K562 (cell line): ENCODE measurements at regions not wholly inside any gene's neighbourhood (a gene's known extent, or its start where the extent isn't known, plus 50 kb on each side); places are given as distances from the start of the nearest gene placed in this dataset.

Source experiments
- CBX1 ChIP-seq: sonication (generic); IDR thresholded peaks from 2 replicates; pipeline ENCODE4 v1.6.1; 2016; ENCODE audit warnings: antibody characterized with exemption, low read depth, mild to moderate bottlenecking
- DPF2 ChIP-seq: fragments of 450-650 bp; IDR thresholded peaks from 2 replicates; pipeline ENCODE4 v1.6.1; 2016
- E2F3 ChIP-seq: fragments of 250-450 bp; sonication (Bioruptor Pico); IDR thresholded peaks from 2 replicates; pipeline ENCODE4 v1.4.0; 2020; ENCODE audit warnings: mild to moderate bottlenecking
- FOXJ3 ChIP-seq: sonication (generic); formaldehyde crosslinking; IDR thresholded peaks from 2 replicates; pipeline ENCODE4 v1.4.0; 2020; ENCODE audit warnings: mild to moderate bottlenecking, missing genetic modification reagents
- NEUROD1 ChIP-seq: fragments of 150-350 bp; IDR thresholded peaks from 2 replicates; pipeline ENCODE4 v1.6.1; 2014; ENCODE audit warnings: borderline replicate concordance, low read length, low read depth; ENCODE audit not compliant: partially characterized antibody
- PCBP1 ChIP-seq: fragments of 200-400 bp; formaldehyde crosslinking; IDR thresholded peaks from 2 replicates; pipeline ENCODE4 v1.6.1; 2018; ENCODE audit warnings: mild to moderate bottlenecking, low read depth, low read length; ENCODE audit not compliant: poor library complexity, severe bottlenecking
- RBM25 ChIP-seq: fragments of 200-400 bp; formaldehyde crosslinking; IDR thresholded peaks from 2 replicates; pipeline ENCODE4 v1.6.1; 2018; ENCODE audit warnings: low read length, low read depth, moderate library complexity; ENCODE audit not compliant: severe bottlenecking
- RFX1 ChIP-seq: fragments of 450-650 bp; IDR thresholded peaks from 2 replicates; pipeline ENCODE4 v1.6.1; 2016; ENCODE audit warnings: mild to moderate bottlenecking, moderate library complexity
- SMARCA4 ChIP-seq: fragments of 450-650 bp; IDR thresholded peaks from 2 replicates; pipeline ENCODE4 v1.6.1; 2016
- TAF15 ChIP-seq: fragments of 200-400 bp; formaldehyde crosslinking; IDR thresholded peaks from 2 replicates; pipeline ENCODE4 v1.6.1; 2017; ENCODE audit warnings: mild to moderate bottlenecking, low read depth, low read length, moderate library complexity
- XRCC4 ChIP-seq: IDR thresholded peaks from one replicate; pipeline ENCODE4 v1.6.1; 2011; ENCODE audit not compliant: insufficient read depth, insufficient read length; ENCODE audit errors: extremely low read depth
- ZEB2 ChIP-seq: fragments of 450-650 bp; IDR thresholded peaks from 2 replicates; pipeline ENCODE4 v1.6.1; 2016
- ZFPM2 ChIP-seq: fragments of 250-450 bp; sonication (Bioruptor Pico); IDR thresholded peaks from 2 replicates; pipeline ENCODE4 v1.5.1; 2022; ENCODE audit warnings: mild to moderate bottlenecking
- ZNF197 ChIP-seq: fragments of 200-800 bp; sonication (Bioruptor generic); IDR thresholded peaks from 2 replicates; pipeline ENCODE4 v1.6.1; 2016; ENCODE audit warnings: low read depth, missing genetic modification characterization, missing compliant biosample characterization
- ZNF398 ChIP-seq: fragments of 250-450 bp; sonication (Bioruptor Pico); IDR thresholded peaks from 2 replicates; pipeline ENCODE4 v1.8.0; 2021; ENCODE audit warnings: moderate library complexity, mild to moderate bottlenecking, inconsistent platforms
- ZNF444 ChIP-seq: fragments of 250-450 bp; sonication (Bioruptor Pico); IDR thresholded peaks from 2 replicates; pipeline ENCODE4 v1.4.0; 2020; ENCODE audit warnings: mild to moderate bottlenecking, moderate library complexity
- ZNF696 ChIP-seq: fragments of 250-450 bp; sonication (Bioruptor Pico); conservative IDR thresholded peaks from 2 replicates; pipeline ENCODE4 v1.4.0; 2020; ENCODE audit warnings: mild to moderate bottlenecking, moderate library complexity
- TF ChIP-seq, protein P1 (sequence below): fragments of 450-650 bp; IDR thresholded peaks from 2 replicates; pipeline ENCODE4 v1.6.1; 2017; ENCODE audit warnings: antibody characterized with exemption, mild to moderate bottlenecking
- TF ChIP-seq, protein P2 (sequence below): fragments of 450-650 bp; formaldehyde crosslinking; IDR thresholded peaks from 2 replicates; pipeline ENCODE4 v1.4.0; 2020; ENCODE audit warnings: mild to moderate bottlenecking, moderate library complexity
- TF ChIP-seq, protein P3 (sequence below): fragments of 250-450 bp; sonication (Bioruptor Pico); IDR thresholded peaks from 2 replicates; pipeline ENCODE4 v1.5.0; 2020; ENCODE audit warnings: mild to moderate bottlenecking, borderline replicate concordance

DNA sequence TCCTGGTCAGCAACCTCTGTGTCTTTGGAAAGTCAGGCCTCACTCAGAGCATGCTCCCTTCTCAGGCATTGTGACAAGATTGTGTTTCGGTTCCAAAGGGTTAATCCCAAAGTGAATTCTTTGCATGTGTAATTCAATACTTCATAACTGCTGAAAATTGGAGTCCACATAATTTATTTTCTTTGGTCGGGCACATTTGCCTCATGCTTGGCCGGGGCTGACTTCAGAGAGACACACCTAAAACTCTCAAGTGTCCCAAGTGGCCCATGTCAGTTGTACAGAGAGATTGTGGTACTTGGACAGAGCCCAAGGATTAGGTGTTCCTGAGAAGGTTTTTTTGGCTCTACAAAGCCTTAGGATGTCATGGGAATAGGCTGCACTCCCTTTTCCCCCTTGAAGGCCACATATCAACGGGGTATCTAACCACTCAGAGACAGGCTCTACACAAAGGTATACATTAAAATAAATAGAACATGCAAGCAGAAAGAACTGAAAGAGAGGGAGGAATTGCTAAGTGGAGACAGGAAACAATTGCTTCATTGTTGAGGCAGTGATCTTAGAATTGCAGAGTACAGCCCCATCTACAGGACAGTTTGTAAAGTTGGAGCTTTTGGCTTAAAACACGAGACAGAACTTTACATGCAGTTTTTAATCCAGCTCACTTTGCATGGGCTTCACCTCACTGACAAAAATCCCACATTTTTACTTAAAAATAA lies 1232.3 kb upstream of the ZEB2 start (continued):
- TF ChIP-seq FOXJ3: no peak
- TF ChIP-seq, protein P1, sequence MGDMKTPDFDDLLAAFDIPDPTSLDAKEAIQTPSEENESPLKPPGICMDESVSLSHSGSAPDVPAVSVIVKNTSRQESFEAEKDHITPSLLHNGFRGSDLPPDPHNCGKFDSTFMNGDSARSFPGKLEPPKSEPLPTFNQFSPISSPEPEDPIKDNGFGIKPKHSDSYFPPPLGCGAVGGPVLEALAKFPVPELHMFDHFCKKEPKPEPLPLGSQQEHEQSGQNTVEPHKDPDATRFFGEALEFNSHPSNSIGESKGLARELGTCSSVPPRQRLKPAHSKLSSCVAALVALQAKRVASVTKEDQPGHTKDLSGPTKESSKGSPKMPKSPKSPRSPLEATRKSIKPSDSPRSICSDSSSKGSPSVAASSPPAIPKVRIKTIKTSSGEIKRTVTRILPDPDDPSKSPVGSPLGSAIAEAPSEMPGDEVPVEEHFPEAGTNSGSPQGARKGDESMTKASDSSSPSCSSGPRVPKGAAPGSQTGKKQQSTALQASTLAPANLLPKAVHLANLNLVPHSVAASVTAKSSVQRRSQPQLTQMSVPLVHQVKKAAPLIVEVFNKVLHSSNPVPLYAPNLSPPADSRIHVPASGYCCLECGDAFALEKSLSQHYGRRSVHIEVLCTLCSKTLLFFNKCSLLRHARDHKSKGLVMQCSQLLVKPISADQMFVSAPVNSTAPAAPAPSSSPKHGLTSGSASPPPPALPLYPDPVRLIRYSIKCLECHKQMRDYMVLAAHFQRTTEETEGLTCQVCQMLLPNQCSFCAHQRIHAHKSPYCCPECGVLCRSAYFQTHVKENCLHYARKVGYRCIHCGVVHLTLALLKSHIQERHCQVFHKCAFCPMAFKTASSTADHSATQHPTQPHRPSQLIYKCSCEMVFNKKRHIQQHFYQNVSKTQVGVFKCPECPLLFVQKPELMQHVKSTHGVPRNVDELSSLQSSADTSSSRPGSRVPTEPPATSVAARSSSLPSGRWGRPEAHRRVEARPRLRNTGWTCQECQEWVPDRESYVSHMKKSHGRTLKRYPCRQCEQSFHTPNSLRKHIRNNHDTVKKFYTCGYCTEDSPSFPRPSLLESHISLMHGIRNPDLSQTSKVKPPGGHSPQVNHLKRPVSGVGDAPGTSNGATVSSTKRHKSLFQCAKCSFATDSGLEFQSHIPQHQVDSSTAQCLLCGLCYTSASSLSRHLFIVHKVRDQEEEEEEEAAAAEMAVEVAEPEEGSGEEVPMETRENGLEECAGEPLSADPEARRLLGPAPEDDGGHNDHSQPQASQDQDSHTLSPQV: peak; percentile 12
- TF ChIP-seq XRCC4: no peak
- TF ChIP-seq ZFPM2 (CRISPR knock-in tag): no peak
- TF ChIP-seq SMARCA4: peak; percentile 55; the same call in 1 of the 2 replicates
- no peak for TF ChIP-seq CBX1
- TF ChIP-seq, protein P2, sequence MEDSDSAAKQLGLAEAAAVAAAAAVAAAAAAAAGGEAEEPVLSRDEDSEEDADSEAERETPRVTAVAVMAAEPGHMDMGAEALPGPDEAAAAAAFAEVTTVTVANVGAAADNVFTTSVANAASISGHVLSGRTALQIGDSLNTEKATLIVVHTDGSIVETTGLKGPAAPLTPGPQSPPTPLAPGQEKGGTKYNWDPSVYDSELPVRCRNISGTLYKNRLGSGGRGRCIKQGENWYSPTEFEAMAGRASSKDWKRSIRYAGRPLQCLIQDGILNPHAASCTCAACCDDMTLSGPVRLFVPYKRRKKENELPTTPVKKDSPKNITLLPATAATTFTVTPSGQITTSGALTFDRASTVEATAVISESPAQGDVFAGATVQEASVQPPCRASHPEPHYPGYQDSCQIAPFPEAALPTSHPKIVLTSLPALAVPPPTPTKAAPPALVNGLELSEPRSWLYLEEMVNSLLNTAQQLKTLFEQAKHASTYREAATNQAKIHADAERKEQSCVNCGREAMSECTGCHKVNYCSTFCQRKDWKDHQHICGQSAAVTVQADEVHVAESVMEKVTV (CRISPR knock-in tag): peak; percentile 66; the same call in 1 of the 2 replicates
- peak; percentile 22; the same call in 1 of the 2 replicates for TF ChIP-seq ZEB2
- no peak for TF ChIP-seq NEUROD1
- TF ChIP-seq PCBP1: no peak
- no peak for TF ChIP-seq ZNF398 (CRISPR knock-in tag)
- no peak for TF ChIP-seq E2F3 (CRISPR knock-in tag)
- TF ChIP-seq DPF2: 0 out of 2 replicates have a peak, but pooled peaks have one; percentile 54
- no peak for TF ChIP-seq ZNF197
- TF ChIP-seq, protein P3, sequence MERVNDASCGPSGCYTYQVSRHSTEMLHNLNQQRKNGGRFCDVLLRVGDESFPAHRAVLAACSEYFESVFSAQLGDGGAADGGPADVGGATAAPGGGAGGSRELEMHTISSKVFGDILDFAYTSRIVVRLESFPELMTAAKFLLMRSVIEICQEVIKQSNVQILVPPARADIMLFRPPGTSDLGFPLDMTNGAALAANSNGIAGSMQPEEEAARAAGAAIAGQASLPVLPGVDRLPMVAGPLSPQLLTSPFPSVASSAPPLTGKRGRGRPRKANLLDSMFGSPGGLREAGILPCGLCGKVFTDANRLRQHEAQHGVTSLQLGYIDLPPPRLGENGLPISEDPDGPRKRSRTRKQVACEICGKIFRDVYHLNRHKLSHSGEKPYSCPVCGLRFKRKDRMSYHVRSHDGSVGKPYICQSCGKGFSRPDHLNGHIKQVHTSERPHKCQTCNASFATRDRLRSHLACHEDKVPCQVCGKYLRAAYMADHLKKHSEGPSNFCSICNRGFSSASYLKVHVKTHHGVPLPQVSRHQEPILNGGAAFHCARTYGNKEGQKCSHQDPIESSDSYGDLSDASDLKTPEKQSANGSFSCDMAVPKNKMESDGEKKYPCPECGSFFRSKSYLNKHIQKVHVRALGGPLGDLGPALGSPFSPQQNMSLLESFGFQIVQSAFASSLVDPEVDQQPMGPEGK (CRISPR knock-in tag): no peak
- no peak for TF ChIP-seq ZNF696
- TF ChIP-seq RFX1: no peak
- TF ChIP-seq RBM25: no peak
- no peak for TF ChIP-seq TAF15
- TF ChIP-seq ZNF444 (CRISPR knock-in tag): no peak
